Left ventricle myocardium inferior (tissue), 1 donor: ENCODE measurements at regions not wholly inside any gene's neighbourhood (a gene's known extent, or its start where the extent isn't known, plus 50 kb on each side); places are given as distances from the start of the nearest gene placed in this dataset.
A peak's percentile ranks its signal among the peaks of the same experiment; 100 is the strongest.

ENCODE experiments used
- DNase-seq: peaks from one replicate; pipeline ENCODE4 v3.0.0-alpha.2; 2020
- H3K27ac ChIP-seq: fragments of 200-600 bp; replicated peaks from 2 replicates; pipeline ENCODE4 v1.8.0; 2021
- H3K27me3 ChIP-seq: fragments of 200-600 bp; 2 replicates; pipeline ENCODE4 v1.8.0; 2021; ENCODE audit warnings: low read depth
- H3K36me3 ChIP-seq: fragments of 200-600 bp; 2 replicates; pipeline ENCODE4 v1.8.0; 2021
- H3K4me1 ChIP-seq: fragments of 200-600 bp; 2 replicates; pipeline ENCODE4 v1.8.0; 2021
- H3K4me3 ChIP-seq: fragments of 200-600 bp; 2 replicates; pipeline ENCODE4 v1.8.0; 2021; ENCODE audit warnings: mild to moderate bottlenecking, moderate library complexity
- H3K9me3 ChIP-seq: fragments of 200-600 bp; replicated peaks from 2 replicates; pipeline ENCODE4 v1.8.0; 2021
- intact Hi-C: fragments of 100-400 bp; cut with micrococcal nuclease; formaldehyde crosslinking; loops from one replicate; pipeline ENCODE4 v1.11.0; 2022
- TF ChIP-seq, protein P1 (sequence below): fragments of 200-600 bp; IDR thresholded peaks from 2 replicates; pipeline ENCODE4 v1.8.0; 2021; ENCODE audit warnings: antibody characterized with exemption, mild to moderate bottlenecking, borderline replicate concordance
- donor health status: DM: no; HTN: yes; CAD: no; lungs with severe emphysema.

DNA sequence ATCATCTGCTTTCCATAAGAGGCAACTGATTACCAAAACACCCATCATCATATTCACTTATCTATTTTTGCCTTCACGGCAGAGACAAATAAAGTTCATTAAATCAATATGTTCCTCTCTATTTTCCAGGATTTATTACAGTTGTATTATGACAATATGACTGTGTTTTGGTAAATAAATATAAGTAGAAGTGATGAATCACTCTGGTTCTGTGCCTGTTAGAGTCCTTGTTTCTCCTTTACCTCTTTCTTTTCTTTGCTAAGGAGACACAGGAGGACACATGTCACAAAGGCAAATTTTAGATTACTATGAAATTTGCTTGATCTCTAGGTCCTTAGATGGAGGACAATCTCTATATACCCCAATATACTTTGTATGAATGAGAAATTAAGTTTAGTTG is 152.6 kb upstream of the PLSCR5 start:
- intact Hi-C loops = no loop called here

DNA sequence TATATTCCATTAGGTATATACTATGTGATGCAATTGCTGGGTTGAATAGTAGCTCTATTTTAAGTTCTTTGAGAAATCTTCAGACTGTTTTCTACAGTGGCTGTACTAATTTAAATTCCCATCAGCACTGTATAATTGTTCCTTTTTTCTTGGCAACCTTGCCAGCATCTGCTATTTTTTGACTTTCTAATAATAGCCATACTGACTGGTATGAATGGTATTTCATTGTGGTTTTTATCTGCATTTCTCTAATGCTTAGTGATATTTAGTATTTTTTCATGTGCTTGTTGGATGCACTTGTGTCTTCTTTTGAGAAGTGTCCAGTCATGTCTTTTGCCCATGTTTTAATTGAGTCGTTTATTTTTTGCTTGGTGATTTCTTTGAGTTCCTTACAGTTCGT is 145.1 kb upstream of the PLSCR5 start:
- no peak for DNase-seq
- no peak overlapping the region for H3K27ac ChIP-seq
- peaks cover 10% of the 10 kb centered on the region for H3K9me3 ChIP-seq
- H3K4me3 ChIP-seq = no peak overlapping the region
- intact Hi-C loops = no loop called here
- TF ChIP-seq, protein P1, sequence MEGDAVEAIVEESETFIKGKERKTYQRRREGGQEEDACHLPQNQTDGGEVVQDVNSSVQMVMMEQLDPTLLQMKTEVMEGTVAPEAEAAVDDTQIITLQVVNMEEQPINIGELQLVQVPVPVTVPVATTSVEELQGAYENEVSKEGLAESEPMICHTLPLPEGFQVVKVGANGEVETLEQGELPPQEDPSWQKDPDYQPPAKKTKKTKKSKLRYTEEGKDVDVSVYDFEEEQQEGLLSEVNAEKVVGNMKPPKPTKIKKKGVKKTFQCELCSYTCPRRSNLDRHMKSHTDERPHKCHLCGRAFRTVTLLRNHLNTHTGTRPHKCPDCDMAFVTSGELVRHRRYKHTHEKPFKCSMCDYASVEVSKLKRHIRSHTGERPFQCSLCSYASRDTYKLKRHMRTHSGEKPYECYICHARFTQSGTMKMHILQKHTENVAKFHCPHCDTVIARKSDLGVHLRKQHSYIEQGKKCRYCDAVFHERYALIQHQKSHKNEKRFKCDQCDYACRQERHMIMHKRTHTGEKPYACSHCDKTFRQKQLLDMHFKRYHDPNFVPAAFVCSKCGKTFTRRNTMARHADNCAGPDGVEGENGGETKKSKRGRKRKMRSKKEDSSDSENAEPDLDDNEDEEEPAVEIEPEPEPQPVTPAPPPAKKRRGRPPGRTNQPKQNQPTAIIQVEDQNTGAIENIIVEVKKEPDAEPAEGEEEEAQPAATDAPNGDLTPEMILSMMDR = no peak
- peaks cover 12% of the 10 kb centered on the region for H3K4me1 ChIP-seq
- no peaks in the 10 kb centered on the region for H3K36me3 ChIP-seq
- H3K27me3 ChIP-seq = no peaks in the 10 kb centered on the region

More for the DNA sequence above, 152.6 kb upstream of the PLSCR5 start:
- no peak for DNase-seq
- no peaks in the 10 kb centered on the region for H3K36me3 ChIP-seq
- H3K27ac ChIP-seq = no peak overlapping the region
- no peaks in the 10 kb centered on the region for H3K4me1 ChIP-seq
- H3K4me3 ChIP-seq = no peak overlapping the region
- H3K9me3 ChIP-seq = no peaks in the 10 kb centered on the region
- TF ChIP-seq, protein P1 = no peak
- no peaks in the 10 kb centered on the region for H3K27me3 ChIP-seq

DNA sequence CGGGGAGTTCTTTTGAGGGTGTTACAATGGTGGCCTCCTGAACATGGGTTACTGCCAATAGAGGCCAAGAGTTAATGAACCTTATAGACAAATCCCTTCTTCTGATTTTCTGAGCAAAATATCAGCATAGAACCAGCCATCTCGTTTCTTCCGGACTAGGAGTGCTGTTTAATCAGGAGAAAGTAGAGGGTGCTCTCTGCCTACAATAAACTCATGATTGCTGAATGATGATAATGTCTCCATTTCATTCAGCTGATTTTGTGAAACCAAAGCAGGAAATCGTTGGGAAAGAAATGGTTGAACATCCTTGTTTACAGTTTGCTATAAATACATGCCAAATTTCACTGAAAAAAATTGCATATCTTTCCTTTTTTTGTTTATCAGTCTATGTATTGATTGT is 142.8 kb upstream of the PLSCR5 start:
- Histone ChIP-seq H3K27me3 (no peaks in the 10 kb centered on the region), H3K9me3 (peaks cover 10% of the 10 kb centered on the region), H3K36me3 (no peaks in the 10 kb centered on the region), H3K4me1 (peaks cover 12% of the 10 kb centered on the region), H3K27ac (no peak overlapping the region), H3K4me3 (no peak overlapping the region)
- DNase-seq = no peak
- intact Hi-C loops = no loop called here
- TF ChIP-seq, protein P1 = peak; percentile 58

DNA sequence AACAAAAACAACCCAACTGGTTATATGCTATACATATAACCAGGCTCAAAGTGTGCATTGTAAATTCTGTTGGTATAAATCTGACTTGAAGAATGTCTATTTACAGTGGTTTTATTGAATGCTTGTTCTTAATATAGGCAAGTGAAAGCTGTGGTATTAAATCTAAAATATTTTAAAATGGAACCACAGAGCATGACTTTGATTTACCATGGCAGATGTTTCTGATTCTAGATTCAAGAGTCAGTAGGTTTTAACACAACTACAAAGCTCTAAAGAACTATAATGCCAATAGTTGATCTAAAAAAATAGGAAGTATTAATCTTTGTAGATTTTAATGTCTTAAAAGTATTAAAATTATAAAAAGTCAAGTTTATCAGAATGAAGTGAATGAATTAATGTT is 141.9 kb upstream of the PLSCR5 start:
- no peaks in the 10 kb centered on the region for H3K27me3 ChIP-seq
- intact Hi-C loops = no loop called here
- TF ChIP-seq, protein P1 = no peak
- no peak for DNase-seq
- H3K4me3 ChIP-seq = no peak overlapping the region
- H3K4me1 ChIP-seq = peaks cover 12% of the 10 kb centered on the region
- peaks cover 10% of the 10 kb centered on the region for H3K9me3 ChIP-seq
- no peaks in the 10 kb centered on the region for H3K36me3 ChIP-seq
- H3K27ac ChIP-seq = no peak overlapping the region

DNA sequence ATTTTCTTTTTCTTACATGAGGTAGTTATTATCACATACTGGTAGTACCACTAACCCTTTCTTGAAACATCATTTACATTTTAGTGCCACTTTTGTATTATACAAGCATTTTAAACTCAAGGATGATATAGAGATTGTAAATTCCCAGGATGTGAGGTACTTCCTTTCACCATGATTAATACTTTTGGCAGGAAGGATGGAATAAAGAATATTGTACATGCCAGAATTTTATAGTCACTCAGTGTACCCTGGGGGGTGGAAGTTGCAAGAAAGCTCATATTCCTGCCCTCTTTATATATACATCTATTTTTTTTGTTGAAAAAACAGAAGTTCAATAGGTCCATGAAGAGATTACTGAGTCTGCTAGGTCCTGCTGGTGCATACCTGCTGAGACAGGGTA is 141.0 kb upstream of the PLSCR5 start:
- no peak overlapping the region for H3K4me3 ChIP-seq
- intact Hi-C loops = no loop called here
- H3K36me3 ChIP-seq = no peaks in the 10 kb centered on the region
- no peak overlapping the region for H3K27ac ChIP-seq
- peaks cover 8% of the 10 kb centered on the region for H3K9me3 ChIP-seq
- no peaks in the 10 kb centered on the region for H3K27me3 ChIP-seq
- TF ChIP-seq, protein P1 = no peak
- no peak for DNase-seq
- peaks cover 12% of the 10 kb centered on the region for H3K4me1 ChIP-seq

DNA sequence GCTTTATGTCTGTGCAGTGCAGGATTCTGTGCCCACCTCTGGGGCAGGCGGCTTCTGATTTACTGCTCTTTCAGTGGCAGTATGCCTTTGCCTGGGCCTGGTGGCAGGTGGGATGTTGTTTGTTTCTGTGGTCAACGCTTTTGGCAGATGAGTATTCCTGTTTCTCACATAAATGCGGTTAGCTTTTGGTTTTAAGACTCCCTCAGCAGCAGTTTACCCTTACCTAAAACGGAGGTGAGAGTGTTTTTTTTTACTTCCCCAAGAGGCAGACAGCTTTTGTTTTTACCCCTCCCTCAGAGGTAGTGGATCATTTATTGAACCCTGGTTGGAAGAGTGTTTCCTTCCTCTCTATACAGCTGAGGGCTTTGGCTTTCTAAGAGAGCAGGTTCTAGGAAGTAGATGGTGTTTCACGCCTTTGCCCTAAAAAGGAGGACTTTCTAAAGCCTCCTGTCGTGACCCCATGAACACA is 134.1 kb upstream of the PLSCR5 start:
- H3K9me3 ChIP-seq = peaks cover 11% of the 10 kb centered on the region
- no peaks in the 10 kb centered on the region for H3K27me3 ChIP-seq
- no peak overlapping the region for H3K4me3 ChIP-seq
- TF ChIP-seq, protein P1 = no peak
- no peak for DNase-seq
- no peaks in the 10 kb centered on the region for H3K4me1 ChIP-seq
- no peak overlapping the region for H3K27ac ChIP-seq
- intact Hi-C loops = no loop called here
- H3K36me3 ChIP-seq = no peaks in the 10 kb centered on the region
